GM19043 (cell line): ENCODE measurements at regions not wholly inside any gene's neighbourhood (a gene's known extent, or its start where the extent isn't known, plus 50 kb on each side); places are given as distances from the start of the nearest gene placed in this dataset.

Experiments used
- ATAC-seq: cut with Tn5 transposase; IDR thresholded peaks from one replicate; pipeline ENCODE4 v1.9.1; 2021; ENCODE audit warnings: low read depth; ENCODE audit not compliant: unreplicated experiment

DNA sequence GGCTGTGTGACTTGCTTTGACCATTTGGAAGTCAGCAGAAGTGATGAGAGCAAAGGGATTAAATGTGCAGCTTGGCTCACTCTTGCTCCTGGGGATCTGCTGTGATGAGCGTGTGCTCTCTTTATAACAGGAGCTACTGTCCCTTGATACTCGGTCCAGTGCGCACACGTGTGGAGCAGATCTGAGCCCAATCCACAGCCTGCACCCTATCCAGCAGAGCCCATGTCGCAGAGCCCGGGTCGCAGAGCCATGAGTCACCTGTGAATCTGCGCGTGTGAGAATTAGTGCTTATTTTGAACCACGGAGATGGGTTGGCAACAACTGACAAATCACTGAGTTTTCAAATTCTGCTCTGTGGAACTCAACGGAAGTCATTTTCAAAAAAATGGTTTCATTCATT lies 291.0 kb upstream of the SULF2 start:
- no peak for ATAC-seq

DNA sequence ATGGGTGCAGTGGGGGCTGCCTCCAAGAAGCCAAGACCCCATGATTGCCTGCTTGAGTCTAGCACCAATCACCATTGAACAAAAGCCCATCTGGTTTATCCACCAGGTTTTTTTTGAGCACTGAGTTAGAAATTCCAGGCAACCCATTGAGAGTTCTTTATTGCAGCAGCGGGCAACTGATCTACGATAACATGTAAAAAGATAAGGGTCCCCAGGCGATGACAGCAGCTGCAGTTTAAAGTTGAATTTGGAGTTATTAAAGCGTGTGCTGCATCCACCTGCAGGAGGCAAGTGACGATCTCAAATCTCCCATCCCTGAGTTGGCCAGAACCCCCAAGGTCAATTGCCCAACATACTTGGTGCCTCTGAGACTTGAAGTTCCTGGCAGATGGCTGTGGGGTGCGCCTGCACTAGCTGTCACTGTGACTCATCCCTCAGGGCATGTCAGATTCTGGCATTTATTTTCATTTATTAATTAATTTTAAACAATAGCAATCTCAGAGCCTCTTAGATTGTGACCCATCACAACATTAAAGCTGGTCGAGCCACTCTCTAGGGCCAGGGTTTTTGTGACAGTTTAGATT lies 290.4 kb upstream of the SULF2 start:
- ATAC-seq = no peak

- no peak for ATAC-seq
Observed at GRCh38 chr20:48070991-48071652, 285.8 kb upstream of the SULF2 start.

DNA sequence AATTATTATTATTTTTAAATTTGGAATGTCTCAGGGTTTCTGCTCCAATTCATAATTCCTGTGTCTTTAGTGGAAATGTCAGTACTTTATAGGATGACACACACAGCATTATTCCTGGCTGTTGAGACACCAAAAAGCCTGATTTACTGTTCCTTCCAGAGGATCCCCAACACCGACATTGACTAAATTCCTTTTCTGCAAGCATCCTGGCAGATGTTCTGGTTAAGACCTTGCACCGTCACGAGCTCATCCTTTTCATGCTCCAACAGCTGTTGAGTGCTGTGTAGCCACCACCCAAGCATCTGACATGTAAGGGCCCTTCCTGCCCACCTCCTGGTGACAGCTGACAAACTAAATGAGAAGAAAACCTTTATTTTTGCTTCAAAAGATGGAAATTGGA lies 284.3 kb upstream of the SULF2 start:
- no peak for ATAC-seq

DNA sequence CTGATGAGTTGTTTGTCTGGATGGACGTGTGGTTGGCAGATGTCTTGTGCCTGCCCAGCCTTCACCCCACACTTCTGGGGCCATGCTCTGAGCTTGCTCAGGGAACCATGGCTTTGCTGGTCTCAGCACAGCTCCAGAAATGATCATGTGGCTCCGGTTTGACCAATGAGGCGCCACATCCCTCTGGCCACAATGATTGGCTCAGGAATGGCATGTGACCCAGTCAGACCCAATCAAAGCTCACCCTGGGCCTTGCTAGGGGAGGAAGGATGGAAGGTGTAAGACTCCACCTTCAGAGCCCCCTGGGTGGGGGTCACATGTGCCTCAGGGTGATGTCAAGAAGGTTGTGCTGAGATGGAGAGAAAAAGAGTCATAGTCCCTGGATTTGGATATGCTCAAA lies 281.6 kb upstream of the SULF2 start:
- ATAC-seq = no peak

DNA sequence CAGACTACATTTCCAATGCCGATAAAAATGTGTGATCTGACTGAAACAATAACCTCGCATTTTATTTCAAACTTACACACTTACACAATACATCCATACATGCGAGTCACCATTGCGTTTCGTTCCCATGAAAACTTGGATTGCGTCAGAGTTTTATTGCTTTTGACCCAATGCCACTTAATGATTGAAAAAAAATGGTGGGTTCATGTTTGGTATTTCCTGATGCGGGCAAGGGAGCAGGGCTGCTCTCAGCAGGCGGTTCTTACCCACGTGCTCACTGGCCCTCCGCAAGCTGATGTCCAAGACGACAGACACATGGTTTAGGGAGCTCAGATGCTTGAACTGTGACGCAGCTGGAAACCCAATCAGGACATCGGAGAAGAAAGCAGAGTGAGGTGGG lies 281.0 kb upstream of the SULF2 start:
- no peak for ATAC-seq

- ATAC-seq = no peak
Observed at GRCh38 chr20:48065833-48066232, 280.6 kb upstream of the SULF2 start.

- ATAC-seq = no peak
Observed at GRCh38 chr20:48064929-48065328, 279.6 kb upstream of the SULF2 start.

GRCh38 chr20:48060841-48061720 lies 275.8 kb upstream of the SULF2 start:
- ATAC-seq = no peak

DNA sequence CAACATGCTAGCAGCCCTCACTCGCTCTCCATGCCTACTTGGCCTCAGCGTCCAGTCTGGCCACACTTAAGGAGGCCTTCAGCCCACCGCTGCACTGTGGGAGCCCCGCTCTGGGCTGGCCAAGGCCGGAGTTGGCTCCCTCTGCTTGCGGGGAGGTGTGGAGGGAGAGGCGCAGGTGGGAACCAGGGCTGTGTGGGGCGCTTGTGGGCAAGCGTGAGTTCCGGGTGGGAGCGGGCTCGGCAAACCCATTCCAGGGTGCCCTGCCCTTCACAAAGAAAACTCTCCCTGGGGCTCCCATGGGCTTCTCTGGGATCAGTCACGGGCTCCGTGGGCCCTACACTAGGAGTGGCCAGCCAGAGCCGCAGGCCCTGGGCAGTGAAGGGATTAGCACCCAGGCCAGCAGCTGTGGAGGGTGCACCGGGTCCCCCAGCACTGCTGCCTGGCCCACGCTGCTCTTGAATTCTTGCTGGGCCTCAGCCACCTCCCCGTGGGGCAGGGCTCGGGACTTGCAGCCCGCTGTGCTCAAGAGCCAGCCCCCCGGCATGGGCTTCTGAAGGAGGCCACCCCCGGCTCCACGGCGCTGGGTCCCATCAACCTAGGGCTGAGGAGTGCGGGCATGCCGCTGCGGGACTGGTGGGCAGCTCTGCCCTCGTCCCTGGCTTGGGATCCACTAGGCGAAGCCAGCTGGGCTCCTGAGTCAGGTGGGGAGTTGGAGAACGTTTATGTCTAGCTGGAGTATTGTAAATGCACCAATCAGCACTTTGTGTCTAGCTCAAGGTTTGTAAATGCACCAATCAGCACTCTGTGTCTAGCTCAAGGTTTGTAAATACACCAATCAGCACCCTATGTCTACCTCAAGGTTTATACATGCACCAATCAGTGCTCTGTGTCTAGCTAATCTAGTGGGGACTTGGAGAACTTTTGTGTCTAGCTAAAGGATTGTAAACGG lies 273.6 kb upstream of the SULF2 start:
- ATAC-seq = no peak

DNA sequence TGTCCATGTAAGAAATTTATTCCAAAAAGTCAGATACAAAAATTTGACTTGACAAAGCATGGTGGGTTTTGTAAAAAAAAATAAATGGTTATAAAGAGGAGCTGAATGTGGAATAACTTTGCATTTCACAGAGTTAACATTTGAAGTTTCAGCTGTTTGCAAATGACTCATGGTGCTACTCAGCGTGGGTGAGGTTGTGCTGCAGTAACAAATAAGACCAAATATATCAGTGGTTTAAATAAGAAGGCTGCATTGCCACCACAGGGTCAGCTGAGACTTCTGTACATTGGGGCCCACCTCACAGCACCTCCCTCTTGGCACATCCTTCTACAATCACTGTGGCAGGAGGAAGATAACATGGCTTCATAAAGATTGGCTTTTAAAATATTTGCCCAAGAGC lies 272.5 kb upstream of the SULF2 start:
- ATAC-seq = no peak

- ATAC-seq = no peak
Observed at GRCh38 chr20:48057251-48057650, 272.0 kb upstream of the SULF2 start.

GRCh38 chr20:48056218-48056617 lies 270.9 kb upstream of the SULF2 start:
- no peak for ATAC-seq

- ATAC-seq = no peak
Observed at GRCh38 chr20:48054051-48054450, 268.8 kb upstream of the SULF2 start.

GRCh38 chr20:48052475-48052835 lies 267.2 kb upstream of the SULF2 start:
- no peak for ATAC-seq

- ATAC-seq = no peak
Observed at GRCh38 chr20:48051794-48052474, 266.7 kb upstream of the SULF2 start.

- no peak for ATAC-seq
Observed at GRCh38 chr20:48049641-48050040, 264.4 kb upstream of the SULF2 start.

GRCh38 chr20:48049171-48049570 lies 263.9 kb upstream of the SULF2 start:
- ATAC-seq = no peak

- no peak for ATAC-seq
Observed at GRCh38 chr20:48047447-48047846, 262.2 kb upstream of the SULF2 start.

DNA sequence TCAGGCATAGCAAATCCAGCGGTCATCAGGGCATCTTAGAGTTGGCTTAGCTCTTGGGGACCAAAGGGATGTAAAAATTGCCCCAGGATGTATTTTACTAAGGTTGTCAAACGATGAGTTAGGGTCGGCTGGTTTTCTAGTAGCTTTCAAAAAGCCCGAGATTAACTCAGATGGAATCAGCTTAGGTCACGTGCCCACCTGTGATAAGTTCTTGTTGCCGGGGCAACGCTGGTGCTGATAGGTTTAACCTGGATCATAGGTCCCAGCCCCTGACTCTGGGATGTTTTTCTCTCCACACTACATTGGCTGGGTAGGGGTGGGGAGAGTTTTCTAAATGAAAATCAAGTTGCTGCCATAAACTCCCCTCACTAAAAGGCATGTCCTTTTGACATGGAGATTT lies 257.3 kb upstream of the SULF2 start:
- no peak for ATAC-seq
